Esophagus squamous epithelium (tissue), 5 donors: ENCODE measurements at regions not wholly inside any gene's neighbourhood (a gene's known extent, or its start where the extent isn't known, plus 50 kb on each side); places are given as distances from the start of the nearest gene placed in this dataset.

Experiments
- DNase-seq: peaks from one replicate; lab custom pipeline; 2025; lab: John Stamatoyannopoulos, UW
- H3K27ac ChIP-seq, 4 donors: fragments of 200-600 bp; sonication (generic); one replicate each; pipeline ENCODE4 v1.5.1; 2016 to 2019; ENCODE audit warnings: mild to moderate bottlenecking in 1 of 4
- H3K27me3 ChIP-seq, 4 donors: fragments of 200-600 bp; sonication (generic); 1 replicate in 3 of 4; 2 replicates in 1 of 4; pipeline versions ENCODE4 v1.5.1 to v1.6.0; 2017 to 2021; ENCODE audit warnings: antibody characterized with exemption in 1 of 4
- H3K36me3 ChIP-seq, 3 donors: fragments of 200-600 bp; sonication (generic); one replicate each; pipeline ENCODE4 v1.5.1; 2016 to 2019
- H3K4me1 ChIP-seq, 3 donors: fragments of 200-600 bp; sonication (generic); one replicate each; pipeline ENCODE4 v1.5.1; 2017 to 2019
- H3K4me3 ChIP-seq, 4 donors: fragments of 200-600 bp; sonication (generic); 1 replicate in 3 of 4; 2 replicates in 1 of 4; pipeline ENCODE4 v1.5.1; 2016 to 2019; ENCODE audit warnings: mild to moderate bottlenecking in 2 of 4, moderate library complexity in 1 of 4
- H3K9me3 ChIP-seq, 3 donors: fragments of 200-600 bp; sonication (generic); one replicate each; pipeline ENCODE4 v1.5.1; 2016 to 2019
- POLR2A ChIP-seq, 4 donors: fragments of 450-650 bp; IDR thresholded peaks; one replicate each; pipeline ENCODE4 v1.6.1; 2017; ENCODE audit warnings: antibody characterized with exemption in 4 of 4, mild to moderate bottlenecking in 4 of 4, moderate library complexity in 3 of 4
- WGBS, 2 donors: methylation state at CpG; one replicate each; pipeline ENCODE4 v1.1.5; 2018; 5-methylcytosine and 5-hydroxymethylcytosine counted together
- intact Hi-C: fragments of 100-400 bp; cut with DNase I; formaldehyde crosslinking; loops from one replicate; pipeline ENCODE4 v1.15.0; 2022
- TF ChIP-seq, protein P1 (sequence below), 6 experiments: fragments of 450-650 bp in 4 of 6; fragments of 200-600 bp in 2 of 6; sonication (generic) in 2 of 6; IDR thresholded peaks; one replicate each; pipeline ENCODE4 v1.5.1; 2016 to 2019; ENCODE audit warnings: antibody characterized with exemption in 6 of 6, mild to moderate bottlenecking in 4 of 6, moderate library complexity in 4 of 6
- donor health status: DM: yes; HTN: yes; CAD: no.

DNA sequence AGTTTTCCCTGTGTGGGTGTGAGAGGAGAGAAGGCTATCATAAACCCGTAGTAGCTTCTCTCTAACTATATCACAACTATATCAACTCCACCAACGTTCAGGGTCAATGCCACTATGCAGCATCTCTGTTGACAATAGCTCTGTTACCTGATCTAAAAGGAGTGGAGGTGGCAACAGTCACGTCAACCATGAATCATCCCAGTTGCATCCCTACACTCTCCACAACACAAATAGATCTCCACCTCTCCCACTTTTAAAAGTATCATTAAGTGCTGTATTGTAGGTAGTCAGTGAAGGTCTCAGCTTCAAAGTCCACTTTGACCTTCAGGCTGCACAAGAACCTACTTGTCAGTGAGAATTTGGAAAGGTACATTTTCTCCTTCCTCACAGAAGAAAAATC lies 600.5 kb upstream of the GRIA3 start:
- no peaks in the 10 kb centered on the region for H3K27me3 ChIP-seq
- no peaks in the 10 kb centered on the region for H3K9me3 ChIP-seq
- intact Hi-C loops: no loop called here
- DNase-seq: no peak
- WGBS, 2 donors: 56% methylated on average over 3 of the region's 3 CpGs; no CpG with 5 or more reads in 1 of the 2 donors
- no peak overlapping the region for H3K27ac ChIP-seq
- H3K36me3 ChIP-seq: no peaks in the 10 kb centered on the region
- H3K4me1 ChIP-seq: no peaks in the 10 kb centered on the region
- TF ChIP-seq POLR2A (IDR thresholded peaks at IDR 0.05): no peak
- TF ChIP-seq, protein P1, sequence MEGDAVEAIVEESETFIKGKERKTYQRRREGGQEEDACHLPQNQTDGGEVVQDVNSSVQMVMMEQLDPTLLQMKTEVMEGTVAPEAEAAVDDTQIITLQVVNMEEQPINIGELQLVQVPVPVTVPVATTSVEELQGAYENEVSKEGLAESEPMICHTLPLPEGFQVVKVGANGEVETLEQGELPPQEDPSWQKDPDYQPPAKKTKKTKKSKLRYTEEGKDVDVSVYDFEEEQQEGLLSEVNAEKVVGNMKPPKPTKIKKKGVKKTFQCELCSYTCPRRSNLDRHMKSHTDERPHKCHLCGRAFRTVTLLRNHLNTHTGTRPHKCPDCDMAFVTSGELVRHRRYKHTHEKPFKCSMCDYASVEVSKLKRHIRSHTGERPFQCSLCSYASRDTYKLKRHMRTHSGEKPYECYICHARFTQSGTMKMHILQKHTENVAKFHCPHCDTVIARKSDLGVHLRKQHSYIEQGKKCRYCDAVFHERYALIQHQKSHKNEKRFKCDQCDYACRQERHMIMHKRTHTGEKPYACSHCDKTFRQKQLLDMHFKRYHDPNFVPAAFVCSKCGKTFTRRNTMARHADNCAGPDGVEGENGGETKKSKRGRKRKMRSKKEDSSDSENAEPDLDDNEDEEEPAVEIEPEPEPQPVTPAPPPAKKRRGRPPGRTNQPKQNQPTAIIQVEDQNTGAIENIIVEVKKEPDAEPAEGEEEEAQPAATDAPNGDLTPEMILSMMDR (IDR thresholded peaks at IDR 0.05): no peak
- H3K4me3 ChIP-seq: no peak overlapping the region

DNA sequence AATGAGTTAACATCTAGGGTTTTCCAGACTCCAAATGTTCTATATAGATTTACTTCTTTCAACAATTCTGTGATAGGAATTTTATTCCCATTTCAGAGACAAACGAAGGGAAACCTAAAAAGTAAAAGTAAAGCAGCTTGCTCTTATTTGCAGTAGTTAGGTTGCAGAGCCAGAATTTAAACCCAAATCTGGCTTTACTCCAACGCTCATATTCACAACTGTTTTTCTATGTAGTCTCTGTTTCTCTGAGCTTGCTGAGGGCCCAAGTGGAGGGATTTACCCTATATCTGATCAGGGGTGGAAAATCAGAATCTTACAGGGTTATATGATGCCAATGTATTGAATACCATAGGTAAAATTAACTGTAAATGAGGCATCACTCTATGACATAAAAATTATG lies 599.1 kb upstream of the GRIA3 start:
- H3K27me3 ChIP-seq: no peaks in the 10 kb centered on the region
- no peaks in the 10 kb centered on the region for H3K9me3 ChIP-seq
- no peak overlapping the region for H3K27ac ChIP-seq
- intact Hi-C loops: no loop called here
- WGBS, 2 donors: 28 to 44% methylated on average over 2 of the region's 2 CpGs
- TF ChIP-seq, protein P1 (IDR thresholded peaks at IDR 0.05): no peak
- TF ChIP-seq POLR2A (IDR thresholded peaks at IDR 0.05): no peak
- H3K4me3 ChIP-seq: no peak overlapping the region
- no peak for DNase-seq
- H3K36me3 ChIP-seq: no peaks in the 10 kb centered on the region
- H3K4me1 ChIP-seq: no peaks in the 10 kb centered on the region

DNA sequence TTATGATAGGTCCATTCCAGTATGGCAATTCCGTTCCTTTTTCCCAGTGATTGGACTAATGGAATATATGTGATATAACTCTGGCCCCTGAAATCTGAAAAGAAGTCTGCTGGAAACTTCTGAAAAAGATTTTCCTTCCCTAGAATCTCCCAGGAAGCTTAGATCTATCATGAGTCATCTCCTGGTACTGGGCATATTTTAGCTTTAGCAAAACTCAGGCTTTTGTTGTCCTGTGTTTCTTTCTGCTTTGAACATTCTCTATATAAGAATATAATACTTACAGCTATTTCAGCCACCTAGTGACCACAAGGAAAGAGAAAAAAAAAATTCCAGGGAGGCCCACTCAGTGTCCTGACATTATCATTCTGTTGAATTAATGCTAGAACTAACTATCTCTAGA lies 597.2 kb upstream of the GRIA3 start:
- H3K9me3 ChIP-seq: no peaks in the 10 kb centered on the region
- no peaks in the 10 kb centered on the region for H3K36me3 ChIP-seq
- no peak overlapping the region for H3K4me3 ChIP-seq
- H3K27ac ChIP-seq: no peak overlapping the region
- intact Hi-C loops: no loop called here
- no peak for DNase-seq
- no peak for TF ChIP-seq POLR2A (IDR thresholded peaks at IDR 0.05)
- TF ChIP-seq, protein P1 (IDR thresholded peaks at IDR 0.05): no peak
- no peaks in the 10 kb centered on the region for H3K27me3 ChIP-seq
- no peaks in the 10 kb centered on the region for H3K4me1 ChIP-seq
- WGBS, 2 donors: 72 to 82% methylated on average over 1 of the region's 1 CpG

- 61 to 88% methylated on average over 2 of the region's 2 CpGs for WGBS, 2 donors
- H3K27me3 ChIP-seq: no peaks in the 10 kb centered on the region
- H3K36me3 ChIP-seq: no peaks in the 10 kb centered on the region
- H3K4me3 ChIP-seq: no peak overlapping the region
- DNase-seq: no peak
- intact Hi-C loops: no loop called here
- no peaks in the 10 kb centered on the region for H3K4me1 ChIP-seq
- H3K9me3 ChIP-seq: no peaks in the 10 kb centered on the region
- H3K27ac ChIP-seq: no peak overlapping the region
- no peak for TF ChIP-seq POLR2A (IDR thresholded peaks at IDR 0.05)
- TF ChIP-seq, protein P1 (IDR thresholded peaks at IDR 0.05): no peak
Measured at GRCh38 chrX:122591546-122591945, 592.5 kb upstream of the GRIA3 start.

- H3K4me3 ChIP-seq: no peak overlapping the region
- DNase-seq: no peak
- no peaks in the 10 kb centered on the region for H3K36me3 ChIP-seq
- no peaks in the 10 kb centered on the region for H3K9me3 ChIP-seq
- H3K27me3 ChIP-seq: no peaks in the 10 kb centered on the region
- intact Hi-C loops: no loop called here
- H3K4me1 ChIP-seq: no peaks in the 10 kb centered on the region
- H3K27ac ChIP-seq: no peak overlapping the region
- no peak for TF ChIP-seq POLR2A (IDR thresholded peaks at IDR 0.05)
- TF ChIP-seq, protein P1 (IDR thresholded peaks at IDR 0.05): no peak
Measured at GRCh38 chrX:122596998-122597397, 587.1 kb upstream of the GRIA3 start.
